GM18519 (cell line): ENCODE measurements at regions not wholly inside any gene's neighbourhood (a gene's known extent, or its start where the extent isn't known, plus 50 kb on each side); places are given as distances from the start of the nearest gene placed in this dataset.

Experiments used
- ATAC-seq: cut with Tn5 transposase; IDR thresholded peaks from one replicate; pipeline ENCODE4 v1.9.1; 2021; ENCODE audit warnings: mild to moderate bottlenecking, moderate library complexity; ENCODE audit not compliant: unreplicated experiment, low FRiP score

- no peak for ATAC-seq
These were observed 2278.0 kb upstream of the WWC1 start for GRCh38 chr5:166013415-166013814.

DNA sequence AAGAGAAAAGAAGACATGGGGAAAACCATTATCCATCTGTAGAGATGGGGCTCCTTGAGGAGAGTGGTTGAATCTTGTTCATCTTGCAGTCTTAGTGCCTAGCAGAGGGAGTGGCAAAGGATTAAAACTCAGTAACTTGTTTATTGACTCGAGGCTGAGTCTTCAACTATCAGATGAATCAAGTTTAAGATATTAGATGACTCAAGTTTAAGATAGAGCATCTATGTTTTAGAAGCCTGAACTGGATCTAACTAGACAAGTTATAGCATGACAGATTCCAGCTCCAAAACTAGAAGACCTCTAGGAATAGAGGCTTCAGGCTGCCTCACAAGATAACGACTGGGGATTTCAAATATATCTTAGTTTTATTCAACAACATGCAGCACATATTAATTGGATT, 2277.2 kb upstream of the WWC1 start:
- ATAC-seq = no peak

DNA sequence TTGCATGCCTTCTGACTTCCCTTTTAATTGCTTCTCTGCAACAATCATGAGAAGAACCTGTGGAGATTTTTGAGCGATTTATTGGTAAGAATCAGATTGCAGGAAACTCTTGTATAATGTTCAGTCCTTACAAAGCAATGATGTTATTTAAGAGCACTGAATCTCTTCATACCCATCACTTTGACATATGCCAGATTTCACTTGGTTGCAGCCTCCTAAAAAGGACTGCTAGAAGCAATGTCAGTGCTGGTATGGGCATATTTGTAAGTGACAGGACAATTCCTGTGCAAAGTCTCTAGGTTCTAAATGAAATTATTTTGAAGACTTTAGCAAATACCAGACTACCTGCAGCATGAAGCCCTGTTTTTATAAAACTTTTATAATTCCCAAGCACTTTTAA, 2272.7 kb upstream of the WWC1 start:
- no peak for ATAC-seq

- no peak for ATAC-seq
These were observed 2269.4 kb upstream of the WWC1 start for GRCh38 chr5:166022065-166022464.

- no peak for ATAC-seq
These were observed 2266.5 kb upstream of the WWC1 start for GRCh38 chr5:166024970-166025369.

DNA sequence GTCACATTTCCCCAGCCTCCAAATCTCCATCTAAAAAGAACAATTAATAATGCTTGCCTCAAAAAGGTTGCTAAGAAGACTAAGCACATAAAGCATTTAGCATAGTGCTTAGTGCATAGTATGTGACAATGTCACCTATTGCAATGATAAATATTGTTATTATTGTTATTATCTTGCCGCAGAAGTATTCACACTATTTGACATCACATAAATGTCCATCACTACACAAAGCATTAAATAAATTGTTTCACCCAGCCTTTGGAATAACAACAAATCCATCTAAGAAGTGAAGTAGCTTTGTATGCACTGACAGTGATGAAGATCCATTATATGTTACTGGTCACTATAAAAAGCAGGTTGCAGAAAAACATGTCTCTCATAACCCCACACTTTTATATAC, 2263.9 kb upstream of the WWC1 start:
- no peak for ATAC-seq

DNA sequence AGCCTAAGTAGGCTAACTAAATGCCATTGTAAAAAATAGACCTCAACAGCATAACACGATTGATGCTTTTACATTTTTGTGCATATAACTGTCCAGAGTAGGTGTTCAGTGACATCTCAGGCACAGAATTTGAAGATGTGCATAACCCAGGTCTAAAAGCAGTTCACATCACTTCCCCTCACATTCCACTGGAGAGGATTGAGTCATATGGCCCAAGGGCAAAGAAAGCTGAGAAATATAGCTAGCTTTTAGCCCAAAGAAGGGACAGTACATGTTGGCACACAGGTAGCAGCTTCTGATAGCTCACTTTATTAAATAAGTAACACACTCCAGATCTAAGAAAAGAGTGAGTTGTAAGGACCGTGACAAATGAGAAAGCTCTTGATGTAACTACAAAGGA, 2259.5 kb upstream of the WWC1 start:
- ATAC-seq = no peak

DNA sequence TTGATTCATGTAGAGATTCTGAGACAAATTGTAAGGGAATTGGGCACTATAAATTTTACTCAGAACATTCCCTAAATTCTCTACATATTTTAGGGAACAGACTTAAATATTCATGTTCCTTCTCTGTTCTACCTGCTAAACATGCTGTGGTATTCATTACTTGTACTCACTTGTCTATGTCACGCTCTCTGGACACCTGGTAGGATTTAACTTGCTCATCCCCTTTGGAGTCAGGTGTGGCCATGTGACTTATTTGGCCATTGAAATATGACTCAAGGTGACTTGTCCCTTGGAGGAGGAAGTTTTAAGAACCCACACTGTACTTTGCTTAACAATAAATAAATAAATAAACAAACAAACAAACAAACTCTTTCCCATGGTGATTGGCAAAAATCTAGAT, 2258.8 kb upstream of the WWC1 start:
- ATAC-seq = no peak

DNA sequence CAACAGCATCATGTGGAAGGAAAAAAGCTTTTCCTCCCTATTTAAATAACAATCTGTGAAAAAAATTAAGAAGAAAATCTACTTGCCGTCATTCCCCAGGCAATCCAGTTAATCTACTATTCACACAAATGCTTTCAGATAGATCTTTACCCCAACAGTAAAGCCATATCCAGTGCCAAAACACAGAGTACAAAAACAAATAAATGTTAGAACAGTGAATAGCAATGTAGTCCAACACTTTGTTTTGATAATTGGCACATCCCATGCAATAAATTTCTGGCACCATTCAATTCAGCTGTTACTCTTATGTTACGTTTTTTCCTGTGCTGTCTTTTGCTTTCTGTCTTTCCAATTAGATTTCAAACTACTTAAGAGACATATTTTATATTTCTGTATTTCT, 2245.5 kb upstream of the WWC1 start:
- no peak for ATAC-seq

GRCh38 chr5:166046956-166047355, 2244.5 kb upstream of the WWC1 start:
- ATAC-seq = no peak

DNA sequence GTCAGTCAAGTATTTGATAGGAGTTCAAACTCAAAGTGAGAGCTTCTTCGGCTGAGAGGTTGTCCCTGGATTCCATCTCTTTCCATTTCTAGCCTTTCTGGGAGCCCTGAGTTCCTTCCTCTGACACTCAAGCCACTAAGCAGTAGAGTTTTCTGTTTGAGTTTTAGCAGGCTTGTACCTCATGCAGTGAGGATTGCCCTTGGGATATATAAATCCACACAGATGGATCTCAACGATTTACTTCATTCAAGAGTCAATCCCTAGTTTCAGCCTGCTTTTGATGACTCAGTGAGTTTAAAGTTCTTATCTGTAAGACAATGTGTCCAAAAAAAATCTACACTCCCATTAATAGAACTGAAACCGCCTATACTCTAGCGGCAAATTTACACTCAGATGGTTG, 2240.9 kb upstream of the WWC1 start:
- ATAC-seq = no peak

- ATAC-seq = no peak
These were observed 2232.8 kb upstream of the WWC1 start for GRCh38 chr5:166058660-166059059.

DNA sequence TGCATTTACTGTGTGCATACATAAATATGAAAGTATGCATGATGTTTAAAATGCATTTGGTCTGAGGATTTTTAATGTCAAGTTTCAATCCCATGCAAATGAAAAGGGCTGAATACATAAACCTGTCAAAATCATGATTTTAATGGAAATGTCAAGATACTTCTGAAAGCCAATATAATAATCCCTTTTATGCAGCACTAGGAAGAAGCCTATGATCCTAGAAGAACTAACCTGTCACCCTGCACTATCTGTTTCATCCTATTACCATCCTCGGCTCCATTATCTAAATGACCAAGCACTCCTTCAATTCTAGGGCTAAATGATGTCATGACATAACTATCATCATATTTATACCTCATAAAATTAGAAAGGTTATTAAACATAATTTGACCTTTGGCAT, 2229.4 kb upstream of the WWC1 start:
- ATAC-seq = no peak

- ATAC-seq = no peak
These were observed 2228.7 kb upstream of the WWC1 start for GRCh38 chr5:166062719-166063118.

DNA sequence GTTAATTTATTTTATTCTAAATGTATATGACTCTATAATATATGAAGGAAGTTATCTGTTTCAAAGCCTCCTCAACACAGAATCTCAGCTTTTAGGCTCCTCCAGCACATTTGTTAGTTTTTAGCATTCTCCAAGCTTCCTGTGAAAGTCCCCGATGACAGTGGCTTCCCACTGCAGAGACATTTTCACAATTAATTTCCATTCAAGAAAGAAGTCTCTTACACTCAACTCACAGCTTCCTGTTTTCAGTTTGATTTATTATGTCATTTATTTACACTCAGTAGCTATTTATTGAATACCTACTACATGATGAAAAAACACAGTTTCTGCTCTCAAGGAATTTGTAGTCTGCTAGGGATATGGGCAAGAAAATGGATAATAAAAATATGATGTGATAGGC, 2228.2 kb upstream of the WWC1 start:
- ATAC-seq = no peak

DNA sequence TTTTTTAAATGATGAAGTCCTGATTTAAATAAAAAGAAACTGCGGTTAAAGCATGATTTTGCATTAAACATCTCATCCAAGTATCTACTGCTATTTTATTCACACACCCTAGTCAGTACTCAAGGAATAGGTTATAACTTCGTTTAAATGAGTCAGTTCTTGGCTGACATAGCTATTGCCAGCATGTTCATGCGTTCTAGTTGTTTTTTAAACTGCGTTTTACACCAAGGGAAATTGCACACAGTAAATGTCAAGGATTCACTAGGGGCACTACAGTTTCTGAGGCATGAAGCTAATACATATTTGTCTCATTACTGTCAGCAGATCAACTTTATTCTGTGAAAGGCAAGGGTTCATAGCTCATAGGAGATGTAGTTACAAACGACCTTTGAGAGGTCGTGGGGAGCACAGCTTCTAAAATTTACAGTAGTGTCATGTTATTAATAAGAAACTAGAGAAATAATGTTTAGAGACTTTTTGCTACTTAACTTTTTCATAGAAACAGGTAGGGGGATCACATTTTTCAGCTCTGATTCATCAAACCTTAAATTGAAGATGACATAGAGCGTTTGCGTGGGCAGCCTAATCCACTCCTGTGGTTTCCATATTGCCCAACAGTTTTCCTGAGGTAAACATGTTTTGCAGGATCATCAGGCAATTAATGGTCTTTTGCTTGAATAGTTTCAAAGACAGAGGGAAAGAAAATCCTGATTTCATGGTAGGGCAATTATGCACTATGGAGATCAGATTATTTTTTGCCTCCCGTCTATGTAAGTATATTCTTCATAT, 2222.7 kb upstream of the WWC1 start:
- no peak for ATAC-seq

GRCh38 chr5:166073901-166074581, 2217.4 kb upstream of the WWC1 start:
- ATAC-seq = no peak

DNA sequence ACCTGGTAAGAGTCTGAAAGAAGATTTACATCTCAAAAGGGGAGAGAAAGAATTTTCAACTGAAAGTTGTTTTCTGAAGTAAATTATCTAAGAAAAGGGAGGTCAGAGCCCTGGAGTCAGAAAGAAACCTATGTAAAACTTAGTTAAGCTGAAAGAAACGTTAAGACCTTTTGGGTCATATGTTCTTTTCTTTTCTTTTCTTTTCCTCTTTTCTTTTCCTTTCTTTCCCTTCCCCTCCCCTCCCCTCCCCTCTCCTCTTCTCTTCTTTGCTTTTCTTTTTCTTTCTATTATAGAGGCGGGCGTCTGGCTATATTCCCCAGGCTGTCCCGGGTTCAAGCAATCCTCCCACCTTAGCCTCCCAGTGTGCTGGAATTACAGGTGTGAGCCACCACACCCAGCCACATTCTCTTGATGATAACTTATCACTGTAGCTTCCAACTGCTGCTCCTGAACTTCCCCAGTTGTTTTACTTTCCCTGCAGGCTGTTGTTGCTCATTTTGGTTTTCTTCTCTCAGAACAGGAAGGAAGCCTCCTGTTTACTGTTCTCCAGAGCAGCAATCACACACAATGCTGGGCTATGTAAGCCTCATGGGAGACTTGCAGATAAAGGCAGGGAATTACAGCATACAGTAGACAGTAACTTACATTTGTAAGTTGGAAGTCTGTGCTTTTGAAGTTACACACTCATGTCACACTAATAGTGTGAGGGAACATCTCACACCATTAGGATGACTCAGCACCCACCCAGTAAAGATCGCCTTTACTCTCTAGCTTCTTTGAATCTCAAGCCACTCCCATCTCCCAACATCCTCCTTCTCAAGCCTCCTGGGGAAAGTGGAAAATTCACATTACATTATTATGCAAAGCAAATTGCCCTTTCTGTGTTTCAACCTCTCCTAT, 2216.6 kb upstream of the WWC1 start:
- no peak for ATAC-seq

DNA sequence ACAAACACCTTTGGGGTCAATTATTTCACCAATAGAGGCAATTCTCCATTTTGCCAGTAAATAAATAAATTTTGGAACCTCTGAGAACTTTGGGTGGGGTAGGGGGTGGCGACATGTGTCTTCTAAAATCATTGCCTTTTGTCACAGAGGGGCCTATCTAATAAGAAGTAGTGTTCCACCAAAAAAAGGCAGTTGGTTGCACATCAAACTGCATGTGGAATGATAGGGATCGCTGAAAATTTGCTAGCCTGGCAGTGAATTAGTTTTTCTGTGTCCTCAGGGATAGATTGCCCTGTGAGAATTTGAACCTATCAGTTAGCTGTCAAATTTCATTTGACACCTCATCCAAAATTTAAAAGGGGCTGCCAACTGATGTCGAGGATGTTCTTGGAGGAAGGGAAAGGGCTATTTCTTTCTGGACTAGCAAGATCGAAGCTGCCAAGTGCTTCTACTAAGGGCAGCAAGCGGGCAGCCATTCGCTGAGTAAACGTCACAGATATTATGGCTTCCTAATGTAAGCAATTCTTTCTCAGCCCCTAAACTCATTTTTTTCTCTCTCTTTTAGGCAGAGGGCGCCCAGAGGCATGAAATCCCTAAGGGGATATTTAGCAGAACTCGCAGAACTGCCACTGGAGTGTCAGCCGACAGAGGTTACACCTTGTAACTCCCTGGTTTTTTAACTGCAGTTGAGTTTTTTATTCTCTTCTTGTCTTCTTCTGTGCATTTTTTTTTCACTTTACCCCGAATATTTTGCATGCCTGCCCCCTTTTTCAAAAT, 2208.1 kb upstream of the WWC1 start:
- ATAC-seq = no peak

- ATAC-seq = no peak
These were observed 2204.9 kb upstream of the WWC1 start for GRCh38 chr5:166086568-166086967.
